Prostate gland (tissue), 2 donors: ENCODE measurements at regions not wholly inside any gene's neighbourhood (a gene's known extent, or its start where the extent isn't known, plus 50 kb on each side); places are given as distances from the start of the nearest gene placed in this dataset.

Source experiments
- POLR2A ChIP-seq: fragments of 450-650 bp; IDR thresholded peaks from one replicate; pipeline ENCODE4 v1.6.1; 2016; ENCODE audit warnings: antibody characterized with exemption, mild to moderate bottlenecking
- TF ChIP-seq, protein P1 (sequence below), 4 experiments: fragments of 200-600 bp in 2 of 4; fragments of 450-650 bp in 2 of 4; sonication (generic) in 2 of 4; IDR thresholded peaks; 1 replicate in 3 of 4; 2 replicates in 1 of 4; pipeline ENCODE4 v1.5.1; 2016 to 2019; ENCODE audit warnings: antibody characterized with exemption in 4 of 4, mild to moderate bottlenecking in 2 of 4, moderate library complexity in 2 of 4

DNA sequence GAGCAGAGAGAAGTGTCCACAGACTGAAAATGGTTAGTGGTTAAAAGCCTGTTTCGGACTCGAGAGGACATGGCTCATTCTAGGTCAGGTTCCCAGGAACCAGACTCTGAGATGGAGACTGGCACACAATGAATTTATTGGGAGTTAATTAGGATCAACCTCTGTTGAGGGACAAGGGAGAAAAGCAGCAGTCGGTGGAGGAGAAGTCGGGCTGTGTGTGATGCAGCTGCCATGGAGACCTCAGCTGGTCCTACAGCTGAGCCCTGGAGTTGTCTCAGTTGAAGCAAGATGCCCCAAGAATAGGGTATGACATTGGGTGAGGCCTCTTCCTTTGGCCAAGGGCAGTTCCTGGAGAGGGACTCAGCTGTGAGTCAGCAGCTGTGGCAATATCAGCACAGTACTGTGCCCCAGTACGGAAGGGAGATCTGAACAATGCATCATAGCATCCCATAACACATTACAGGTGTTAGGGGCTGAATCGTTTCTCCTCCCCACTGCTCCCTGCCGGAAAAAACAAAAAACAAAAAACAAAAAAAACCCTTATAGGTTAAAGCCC lies 105.4 kb downstream of the ABHD5 start:
- TF ChIP-seq, protein P1, sequence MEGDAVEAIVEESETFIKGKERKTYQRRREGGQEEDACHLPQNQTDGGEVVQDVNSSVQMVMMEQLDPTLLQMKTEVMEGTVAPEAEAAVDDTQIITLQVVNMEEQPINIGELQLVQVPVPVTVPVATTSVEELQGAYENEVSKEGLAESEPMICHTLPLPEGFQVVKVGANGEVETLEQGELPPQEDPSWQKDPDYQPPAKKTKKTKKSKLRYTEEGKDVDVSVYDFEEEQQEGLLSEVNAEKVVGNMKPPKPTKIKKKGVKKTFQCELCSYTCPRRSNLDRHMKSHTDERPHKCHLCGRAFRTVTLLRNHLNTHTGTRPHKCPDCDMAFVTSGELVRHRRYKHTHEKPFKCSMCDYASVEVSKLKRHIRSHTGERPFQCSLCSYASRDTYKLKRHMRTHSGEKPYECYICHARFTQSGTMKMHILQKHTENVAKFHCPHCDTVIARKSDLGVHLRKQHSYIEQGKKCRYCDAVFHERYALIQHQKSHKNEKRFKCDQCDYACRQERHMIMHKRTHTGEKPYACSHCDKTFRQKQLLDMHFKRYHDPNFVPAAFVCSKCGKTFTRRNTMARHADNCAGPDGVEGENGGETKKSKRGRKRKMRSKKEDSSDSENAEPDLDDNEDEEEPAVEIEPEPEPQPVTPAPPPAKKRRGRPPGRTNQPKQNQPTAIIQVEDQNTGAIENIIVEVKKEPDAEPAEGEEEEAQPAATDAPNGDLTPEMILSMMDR (IDR thresholded peaks at IDR 0.05): no peak
- no peak for TF ChIP-seq POLR2A
